ENCODE measurements at regions not wholly inside any gene's neighbourhood (a gene's known extent, or its start where the extent isn't known, plus 50 kb on each side); places are given as distances from the start of the nearest gene placed in this dataset.

GRCh38 chr12:127942981-127943380, 324.0 kb upstream of the TMEM132C start:
- CTCF ChIA-PET: no interaction called here
- BruUV-seq (replicated peaks): no TSS peak
- no peak for FAIRE-seq

GRCh38 chr12:127943481-127944210, 323.3 kb upstream of the TMEM132C start:
- DNase-seq (ENCODE audit: low read depth, low spot score): no peak
- TF ChIP-seq GATA2 (IDR thresholded peaks at IDR 0.05; ENCODE audit: insufficient read depth, insufficient read length, low read depth, low read length) (no peak), CTCF (IDR thresholded peaks at IDR 0.05; ENCODE audit: extremely low read depth in 1 of 2, insufficient read depth in 1 of 2, low read depth in 1 of 2, low read length in 2 of 2) (no peak), MYC (IDR thresholded peaks at IDR 0.05; ENCODE audit: low read depth, low read length) (no peak), FOS (IDR thresholded peaks at IDR 0.05; ENCODE audit: borderline replicate concordance, insufficient read depth, low read length) (no peak), POLR2AphosphoS5 (IDR thresholded peaks at IDR 0.05; ENCODE audit: insufficient read depth, low read depth, low read length) (no peak), MAX (IDR thresholded peaks at IDR 0.05; ENCODE audit: insufficient read depth, insufficient read length) (no peak), POLR2A (IDR thresholded peaks at IDR 0.05; ENCODE audit: low read depth, low read length) (no peak), EZH2 (IDR thresholded peaks at IDR 0.05; ENCODE audit: borderline replicate concordance, low read depth, low read length, severe bottlenecking) (no peak), JUN (IDR thresholded peaks at IDR 0.05; ENCODE audit: borderline replicate concordance, insufficient read depth, insufficient read length, low read depth) (no peak)
- intact Hi-C loops (cut with micrococcal nuclease) (no loop called here), dilution Hi-C loops (cut with MboI; ENCODE audit: extremely low pct_ligation_motif_present, low sequenced_read_pairs) (no loop called here)
- no peak overlapping the region for H2AFZ ChIP-seq (ENCODE audit: low read depth, low read length)
- no peaks in the 10 kb centered on the region for H3K4me1 ChIP-seq (ENCODE audit: control insufficient read depth, extremely low read depth, insufficient read depth, low read length)
- H3K79me2 ChIP-seq (ENCODE audit: control insufficient read depth, insufficient read depth, low read length): no peaks in the 10 kb centered on the region
- no peaks in the 10 kb centered on the region for H3K27me3 ChIP-seq (ENCODE audit: control insufficient read depth in 2 of 2, insufficient read depth in 2 of 2, low read length in 2 of 2)
- H3K4me3 ChIP-seq (replicated peaks in 1 of 3; ENCODE audit: insufficient read depth in 1 of 3, low read depth in 1 of 3, low read length in 3 of 3): no peak overlapping the region
- H3K9ac ChIP-seq (replicated peaks; ENCODE audit: extremely low read depth, insufficient read depth, low read length): no peak overlapping the region
- no peak overlapping the region for H3K4me2 ChIP-seq (ENCODE audit: insufficient read depth, low read length)
- H3K27ac ChIP-seq (ENCODE audit: insufficient read depth, low read depth, low read length): no peak overlapping the region
- H3K9me1 ChIP-seq (replicated peaks; ENCODE audit: control insufficient read depth, extremely low read depth, insufficient read depth, low read length): no peaks in the 10 kb centered on the region
- POLR2A ChIA-PET: no interaction called here
- H3K36me3 ChIP-seq (ENCODE audit: control insufficient read depth in 2 of 2, extremely low read depth in 1 of 2, insufficient read depth in 2 of 2, low read length in 2 of 2): no peaks in the 10 kb centered on the region
- peaks cover 3% of the 10 kb centered on the region for H3K9me3 ChIP-seq (replicated peaks; ENCODE audit: control insufficient read depth, insufficient read depth, low read length)
- CTCF ChIA-PET: no interaction called here
- BruUV-seq (replicated peaks): no TSS peak
- FAIRE-seq: no peak
- H4K20me1 ChIP-seq (replicated peaks; ENCODE audit: control insufficient read depth, extremely low read depth, insufficient read depth, low read length): no peaks in the 10 kb centered on the region

More at GRCh38 chr12:127942981-127943380, 324.0 kb upstream of the TMEM132C start:
- no peak overlapping the region for H3K4me2 ChIP-seq (ENCODE audit: insufficient read depth, low read length)
- no peak for TF ChIP-seq POLR2AphosphoS5 (IDR thresholded peaks at IDR 0.05; ENCODE audit: insufficient read depth, low read depth, low read length)
- TF ChIP-seq MAX (IDR thresholded peaks at IDR 0.05; ENCODE audit: insufficient read depth, insufficient read length): no peak
- no peak for TF ChIP-seq POLR2A (IDR thresholded peaks at IDR 0.05; ENCODE audit: low read depth, low read length)
- no peak for TF ChIP-seq MYC (IDR thresholded peaks at IDR 0.05; ENCODE audit: low read depth, low read length)
- H3K4me3 ChIP-seq (replicated peaks in 1 of 3; ENCODE audit: insufficient read depth in 1 of 3, low read depth in 1 of 3, low read length in 3 of 3): no peak overlapping the region
- H3K4me1 ChIP-seq (ENCODE audit: control insufficient read depth, extremely low read depth, insufficient read depth, low read length): no peaks in the 10 kb centered on the region
- H3K9ac ChIP-seq (replicated peaks; ENCODE audit: extremely low read depth, insufficient read depth, low read length): no peak overlapping the region
- H3K36me3 ChIP-seq (ENCODE audit: control insufficient read depth in 2 of 2, extremely low read depth in 1 of 2, insufficient read depth in 2 of 2, low read length in 2 of 2): no peaks in the 10 kb centered on the region
- POLR2A ChIA-PET: no interaction called here
- H3K9me1 ChIP-seq (replicated peaks; ENCODE audit: control insufficient read depth, extremely low read depth, insufficient read depth, low read length): no peaks in the 10 kb centered on the region
- H3K79me2 ChIP-seq (ENCODE audit: control insufficient read depth, insufficient read depth, low read length): no peaks in the 10 kb centered on the region
- no peak overlapping the region for H3K27ac ChIP-seq (ENCODE audit: insufficient read depth, low read depth, low read length)
- intact Hi-C loops (cut with micrococcal nuclease) (no loop called here), dilution Hi-C loops (cut with MboI; ENCODE audit: extremely low pct_ligation_motif_present, low sequenced_read_pairs) (no loop called here)
- DNase-seq (ENCODE audit: low read depth, low spot score): no peak
- H3K9me3 ChIP-seq (replicated peaks; ENCODE audit: control insufficient read depth, insufficient read depth, low read length): peaks cover 3% of the 10 kb centered on the region
- no peaks in the 10 kb centered on the region for H3K27me3 ChIP-seq (ENCODE audit: control insufficient read depth in 2 of 2, insufficient read depth in 2 of 2, low read length in 2 of 2)
- H2AFZ ChIP-seq (ENCODE audit: low read depth, low read length): no peak overlapping the region
- H4K20me1 ChIP-seq (replicated peaks; ENCODE audit: control insufficient read depth, extremely low read depth, insufficient read depth, low read length): no peaks in the 10 kb centered on the region

All from endothelial cell of umbilical vein (primary cell).